ENCODE measurements at regions not wholly inside any gene's neighbourhood (a gene's known extent, or its start where the extent isn't known, plus 50 kb on each side); places are given as distances from the start of the nearest gene placed in this dataset.

DNA sequence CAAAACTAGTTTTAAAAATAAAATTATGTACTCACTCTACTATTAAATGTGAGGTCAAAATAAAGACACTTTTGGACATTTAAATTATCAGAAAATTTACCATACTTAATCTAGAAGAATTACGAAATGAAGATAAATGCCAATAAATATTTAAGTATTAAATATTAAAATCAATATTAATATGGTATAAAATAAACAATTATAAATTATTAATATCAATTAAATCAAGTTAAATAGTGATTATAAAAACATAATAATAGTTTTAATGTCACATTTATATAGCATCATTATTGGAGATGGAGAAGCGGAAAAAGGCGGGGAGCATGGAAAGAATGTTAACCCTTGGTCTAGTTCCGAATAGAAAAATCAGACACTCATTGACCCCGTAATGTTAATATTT lies 224.3 kb upstream of the MDGA2 start:
- H3K9me3 Mint-ChIP-seq = no peaks in the 10 kb centered on the region; a peak in 1 of 5 replicates
- Histone ChIP-seq H3K23ac (ENCODE audit: insufficient read length, low read depth, low read length) (no peak overlapping the region), H2BK20ac (ENCODE audit: low read depth, low read length, poor library complexity, severe bottlenecking) (no peak overlapping the region), H2AK5ac (ENCODE audit: insufficient read length, low read length) (no peak overlapping the region), H2BK15ac (ENCODE audit: low read depth, low read length) (no peak overlapping the region), H3K4me1 (ENCODE audit: insufficient read depth, low read length) (no peaks in the 10 kb centered on the region), H3K56ac (ENCODE audit: insufficient read length, low read depth, low read length) (no peak overlapping the region), H4K5ac (ENCODE audit: insufficient read length, low read depth, low read length) (no peak overlapping the region), H2BK5ac (ENCODE audit: insufficient read length, low read length) (no peak overlapping the region), H3K14ac (ENCODE audit: insufficient read depth, low read length) (no peak overlapping the region), H3K79me1 (ENCODE audit: insufficient read depth, low read depth, low read length, poor library complexity, severe bottlenecking) (no peaks in the 10 kb centered on the region), H3K9ac (ENCODE audit: extremely low read depth, insufficient read length, low read length) (no peak overlapping the region), H3K4ac (ENCODE audit: low read depth, low read length) (no peak overlapping the region), H3K23me2 (ENCODE audit: insufficient read length, low read depth, low read length, poor library complexity, severe bottlenecking) (no peaks in the 10 kb centered on the region), H3K79me2 (ENCODE audit: insufficient read depth, low read length) (no peaks in the 10 kb centered on the region), H3T11ph (ENCODE audit: low read length) (no peak overlapping the region), H4K91ac (ENCODE audit: insufficient read length, low read depth, low read length) (no peak overlapping the region), H3K9me3 (ENCODE audit: control insufficient read depth, low read depth, low read length) (no peaks in the 10 kb centered on the region), H3K4me2 (ENCODE audit: insufficient read depth, insufficient read length, low read length) (no peak overlapping the region), H3K27me3 (ENCODE audit: insufficient read depth, low read length) (no peaks in the 10 kb centered on the region), H4K8ac (replicated peaks; ENCODE audit: insufficient read length, low read depth, low read length) (no peak overlapping the region), H3K18ac (ENCODE audit: insufficient read length, low read depth, low read length) (no peak overlapping the region), H3K27ac (ENCODE audit: insufficient read length, low read depth, low read length) (no peak overlapping the region), H2BK120ac (ENCODE audit: low read depth, low read length, poor library complexity, severe bottlenecking) (no peak overlapping the region), H4K20me1 (ENCODE audit: control insufficient read depth, insufficient read depth, insufficient read length) (no peaks in the 10 kb centered on the region), H2BK12ac (ENCODE audit: insufficient read length, low read depth, low read length) (no peak overlapping the region), H2AFZ (ENCODE audit: low read length) (no peak overlapping the region)
- DNase-seq = no peak
- no peak for TF ChIP-seq CTCF (conservative IDR thresholded peaks at IDR 0.05)
- no peaks in the 10 kb centered on the region for H3K27me3 Mint-ChIP-seq (ENCODE audit: low read depth)
- WGBS (ENCODE audit: extremely low coverage, insufficient read length, low lambda C conversion rate) = no CpG with 5 or more reads among the region's 5 CpGs
- H3K36me3 Mint-ChIP-seq (ENCODE audit: insufficient read depth in 1 of 3, low read depth in 3 of 3) = no peaks in the 10 kb centered on the region
- no peaks in the 10 kb centered on the region for H3K4me1 Mint-ChIP-seq
- H3K4me3 Mint-ChIP-seq = no peak overlapping the region
- H3K27ac Mint-ChIP-seq = no peak overlapping the region

Measured in H9 (cell line).